Cardiac fibroblast (primary cell): ENCODE measurements at regions not wholly inside any gene's neighbourhood (a gene's known extent, or its start where the extent isn't known, plus 50 kb on each side); places are given as distances from the start of the nearest gene placed in this dataset.

Experiments used
- DNase-seq, 2 donors: peaks; one replicate each; pipeline versions ENCODE4 v3.0.0 to v3.0.0-alpha.2; 2010; ENCODE audit warnings: low read depth in 2 of 2
- H3K4me3 ChIP-seq, 2 donors: replicated peaks in 1 of 2; 1 replicate in 1 of 2; 2 replicates in 1 of 2; pipeline ENCODE4 v1.5.1; 2011; ENCODE audit warnings: low read depth in 2 of 2, low read length in 2 of 2, mild to moderate bottlenecking in 2 of 2, moderate library complexity in 1 of 2
- CTCF ChIP-seq: IDR thresholded peaks from one replicate; pipeline ENCODE4 v1.5.1; 2011; ENCODE audit warnings: low read depth, mild to moderate bottlenecking, low read length, inconsistent platforms

- no peak for TF ChIP-seq CTCF
- no peak for DNase-seq
- H3K4me3 ChIP-seq: no peak overlapping the region
These were observed 165.6 kb upstream of the MIR17HG start for GRCh38 chr13:91181892-91182291.

GRCh38 chr13:91184244-91184926, 163.1 kb upstream of the MIR17HG start:
- no peak for TF ChIP-seq CTCF
- no peak for DNase-seq

DNA sequence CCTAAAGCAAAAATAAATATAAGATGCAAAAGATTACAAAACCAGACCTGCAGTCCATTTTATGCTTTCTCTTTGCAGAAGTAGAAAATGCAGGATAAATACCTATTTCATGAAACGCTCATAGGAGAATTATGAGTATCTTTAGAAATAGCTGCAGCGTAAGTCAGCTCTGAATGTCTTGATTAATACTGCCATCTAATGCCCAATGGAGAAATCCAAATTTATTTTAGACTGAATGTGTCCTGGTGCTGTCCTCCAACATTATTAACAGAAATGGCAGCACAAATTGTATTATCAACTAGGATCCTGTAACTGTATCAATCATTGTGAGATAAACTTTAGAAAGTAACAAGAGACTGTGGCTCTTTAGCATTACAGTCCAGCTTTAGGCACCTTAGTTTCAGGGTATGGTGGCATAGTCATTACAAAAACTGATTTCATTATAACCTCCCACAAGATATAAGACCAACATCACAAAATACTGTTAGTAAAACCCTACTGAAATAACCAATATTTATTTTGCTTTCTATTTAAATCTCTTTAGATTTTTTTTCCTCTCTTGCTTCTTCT, 162.1 kb upstream of the MIR17HG start:
- TF ChIP-seq CTCF: no peak
- DNase-seq: peak; percentile 6 to 32
- no peak overlapping the region for H3K4me3 ChIP-seq

More at GRCh38 chr13:91184244-91184926, 163.1 kb upstream of the MIR17HG start:
- H3K4me3 ChIP-seq: no peak overlapping the region

DNA sequence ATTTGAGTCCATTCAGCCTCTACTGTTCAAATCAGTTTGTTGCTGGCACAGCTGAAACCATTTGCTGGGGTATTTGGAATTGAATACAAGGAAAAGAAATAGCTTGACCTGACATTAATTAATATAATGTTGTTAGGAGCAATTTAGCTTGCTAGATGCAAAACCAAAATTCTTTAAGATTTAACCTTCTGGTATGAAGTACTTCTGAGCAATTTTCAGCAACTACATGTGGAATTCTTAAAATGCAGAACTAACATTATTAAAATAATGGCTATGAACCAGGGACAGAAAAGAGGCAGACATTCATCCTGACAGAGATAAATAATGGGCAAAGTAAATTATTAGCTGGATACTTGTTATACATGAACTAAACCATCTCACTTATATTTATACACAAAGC, 160.0 kb upstream of the MIR17HG start:
- TF ChIP-seq CTCF: no peak
- H3K4me3 ChIP-seq: no peak overlapping the region

GRCh38 chr13:91189506-91189905, 158.0 kb upstream of the MIR17HG start:
- no peak overlapping the region for H3K4me3 ChIP-seq
- TF ChIP-seq CTCF: no peak
- no peak for DNase-seq

More for the DNA sequence above, 160.0 kb upstream of the MIR17HG start:
- no peak for DNase-seq

DNA sequence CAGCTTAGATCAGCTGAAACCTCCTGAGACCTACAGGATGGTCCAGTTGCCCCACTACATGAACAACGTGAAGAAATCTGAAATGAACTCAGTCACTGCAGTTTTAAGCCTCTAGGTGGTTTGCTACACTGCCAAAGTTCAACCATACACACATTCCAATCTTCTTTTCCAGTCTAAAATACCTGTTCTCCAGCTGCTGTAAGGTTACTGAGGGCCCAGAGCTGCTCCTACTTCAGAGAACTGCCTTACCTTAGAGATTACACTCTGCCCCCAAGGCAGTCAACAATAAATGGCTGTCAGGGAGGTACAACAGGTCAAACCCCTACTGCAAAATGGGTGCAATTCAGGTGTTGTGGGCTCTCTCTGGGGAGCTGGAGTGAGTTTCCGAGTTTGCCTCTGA, 154.1 kb upstream of the MIR17HG start:
- no peak for DNase-seq
- no peak overlapping the region for H3K4me3 ChIP-seq
- TF ChIP-seq CTCF: no peak
